Astrocyte (in vitro differentiated cells and primary cell): ENCODE measurements at regions not wholly inside any gene's neighbourhood (a gene's known extent, or its start where the extent isn't known, plus 50 kb on each side); places are given as distances from the start of the nearest gene placed in this dataset.
A peak's percentile ranks its signal among the peaks of the same experiment; 100 is the strongest.
"Not testable (repeated sequence)": the region's sequence is repeated elsewhere in the genome, so short reads cannot be mapped to it uniquely, and the experiment has no call there.

Source experiments
- DNase-seq: peaks from one replicate; pipeline ENCODE4 v3.0.0-alpha.2; 2010; ENCODE audit warnings: low read depth
- FAIRE-seq: peaks from 2 replicates; lab custom pipeline; 2011; peaks lifted over from hg19 to GRCh38; lab: Jason Lieb, UNC
- H2AFZ ChIP-seq: 2 replicates; pipeline ENCODE4 v1.6.0; 2012; ENCODE audit warnings: low read depth, low read length, inconsistent platforms
- H3K27ac ChIP-seq: 2 replicates; pipeline ENCODE4 v1.5.1; 2011; ENCODE audit warnings: low read depth, low read length, inconsistent platforms
- H3K27me3 ChIP-seq: 2 replicates; pipeline ENCODE4 v1.6.0; 2011; ENCODE audit warnings: low read length, inconsistent platforms; ENCODE audit not compliant: insufficient read depth
- H3K36me3 ChIP-seq: 2 replicates; pipeline ENCODE4 v1.5.1; 2011; ENCODE audit warnings: low read length, inconsistent platforms; ENCODE audit not compliant: insufficient read depth
- H3K4me1 ChIP-seq: 2 replicates; pipeline ENCODE4 v1.5.1; 2011; ENCODE audit warnings: low read length, inconsistent platforms; ENCODE audit not compliant: insufficient read depth
- H3K4me2 ChIP-seq: 2 replicates; pipeline ENCODE4 v1.6.0; 2012; ENCODE audit warnings: low read length, inconsistent platforms
- H3K4me3 ChIP-seq: 2 replicates; pipeline ENCODE4 v1.5.1; 2011; ENCODE audit warnings: low read depth, mild to moderate bottlenecking, low read length, inconsistent platforms; ENCODE audit not compliant: insufficient read depth
- H3K79me2 ChIP-seq: 2 replicates; pipeline ENCODE4 v1.6.0; 2012; ENCODE audit warnings: mild to moderate bottlenecking, low read length, inconsistent platforms; ENCODE audit not compliant: insufficient read depth
- H3K9ac ChIP-seq: 2 replicates; pipeline ENCODE4 v1.6.0; 2012; ENCODE audit warnings: mild to moderate bottlenecking, low read length, inconsistent platforms
- H3K9me3 ChIP-seq: 2 replicates; pipeline ENCODE4 v1.5.1; 2012; ENCODE audit warnings: low read depth, mild to moderate bottlenecking, low read length, inconsistent platforms; ENCODE audit not compliant: insufficient read depth
- H4K20me1 ChIP-seq: 2 replicates; pipeline ENCODE4 v1.6.0; 2012; ENCODE audit warnings: low read length, inconsistent platforms; ENCODE audit not compliant: insufficient read depth
- H3K27ac Mint-ChIP-seq: one replicate; pipeline ENCODE4 v1.8.0; 2021; ENCODE audit warnings: mild to moderate bottlenecking, mixed read lengths; ENCODE audit not compliant: unreplicated experiment
- H3K27me3 Mint-ChIP-seq: one replicate; pipeline ENCODE4 v1.8.0; 2021; ENCODE audit warnings: low read depth, mixed read lengths; ENCODE audit not compliant: unreplicated experiment
- H3K36me3 Mint-ChIP-seq: one replicate; pipeline ENCODE4 v1.8.0; 2021; ENCODE audit warnings: low read depth, mixed read lengths; ENCODE audit not compliant: unreplicated experiment
- H3K4me1 Mint-ChIP-seq: one replicate; pipeline ENCODE4 v1.8.0; 2021; ENCODE audit warnings: low read depth, mixed read lengths; ENCODE audit not compliant: unreplicated experiment
- H3K4me3 Mint-ChIP-seq: one replicate; pipeline ENCODE4 v1.8.0; 2021; ENCODE audit warnings: mild to moderate bottlenecking, moderate library complexity, mixed read lengths; ENCODE audit not compliant: unreplicated experiment
- H3K9me3 Mint-ChIP-seq: one replicate; pipeline ENCODE4 v1.8.0; 2021; ENCODE audit warnings: mild to moderate bottlenecking, mixed read lengths; ENCODE audit not compliant: unreplicated experiment
- EZH2 ChIP-seq: IDR thresholded peaks from 2 replicates; pipeline ENCODE4 v1.6.1; 2012; ENCODE audit warnings: mild to moderate bottlenecking, low read length, inconsistent platforms; ENCODE audit not compliant: insufficient read depth
- TF ChIP-seq, protein P1 (sequence below): IDR thresholded peaks from 2 replicates; pipeline ENCODE4 v1.5.1; 2011; ENCODE audit warnings: low read depth, mild to moderate bottlenecking, inconsistent platforms, low read length, moderate library complexity; ENCODE audit not compliant: insufficient read depth

DNA sequence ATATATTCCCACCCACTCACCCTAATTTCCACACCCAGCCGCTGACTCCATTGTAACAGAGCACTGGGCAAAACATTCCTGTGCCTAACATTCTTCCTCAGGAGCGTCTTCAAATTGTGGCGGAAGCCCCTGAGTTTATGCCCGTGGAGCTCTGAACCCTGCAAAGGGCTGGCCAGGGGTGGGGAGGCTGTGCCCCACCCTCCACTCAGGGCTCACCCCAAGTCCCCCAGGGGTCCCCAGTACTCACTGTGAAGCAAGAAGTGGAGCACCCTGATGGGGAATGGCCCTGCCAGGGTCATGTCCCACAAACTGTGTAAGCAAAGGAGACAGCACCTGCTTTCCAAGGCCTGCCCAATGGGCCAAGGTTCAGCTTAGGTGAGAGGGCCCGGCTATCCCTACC lies 303.2 kb downstream of the PREX1 start:
- Histone ChIP-seq H3K27me3 (no peaks in the 10 kb centered on the region), H3K27ac (no peak overlapping the region), H4K20me1 (no peaks in the 10 kb centered on the region), H3K4me2 (no peak overlapping the region), H3K36me3 (no peaks in the 10 kb centered on the region), H2AFZ (no peak overlapping the region), H3K4me1 (no peaks in the 10 kb centered on the region), H3K4me3 (no peak overlapping the region), H3K9me3 (no peaks in the 10 kb centered on the region), H3K9ac (no peak overlapping the region), H3K79me2 (no peaks in the 10 kb centered on the region)
- no peaks in the 10 kb centered on the region for H3K4me1 Mint-ChIP-seq
- FAIRE-seq (no peak), DNase-seq (no peak)
- TF ChIP-seq EZH2 = no peak
- TF ChIP-seq, protein P1, sequence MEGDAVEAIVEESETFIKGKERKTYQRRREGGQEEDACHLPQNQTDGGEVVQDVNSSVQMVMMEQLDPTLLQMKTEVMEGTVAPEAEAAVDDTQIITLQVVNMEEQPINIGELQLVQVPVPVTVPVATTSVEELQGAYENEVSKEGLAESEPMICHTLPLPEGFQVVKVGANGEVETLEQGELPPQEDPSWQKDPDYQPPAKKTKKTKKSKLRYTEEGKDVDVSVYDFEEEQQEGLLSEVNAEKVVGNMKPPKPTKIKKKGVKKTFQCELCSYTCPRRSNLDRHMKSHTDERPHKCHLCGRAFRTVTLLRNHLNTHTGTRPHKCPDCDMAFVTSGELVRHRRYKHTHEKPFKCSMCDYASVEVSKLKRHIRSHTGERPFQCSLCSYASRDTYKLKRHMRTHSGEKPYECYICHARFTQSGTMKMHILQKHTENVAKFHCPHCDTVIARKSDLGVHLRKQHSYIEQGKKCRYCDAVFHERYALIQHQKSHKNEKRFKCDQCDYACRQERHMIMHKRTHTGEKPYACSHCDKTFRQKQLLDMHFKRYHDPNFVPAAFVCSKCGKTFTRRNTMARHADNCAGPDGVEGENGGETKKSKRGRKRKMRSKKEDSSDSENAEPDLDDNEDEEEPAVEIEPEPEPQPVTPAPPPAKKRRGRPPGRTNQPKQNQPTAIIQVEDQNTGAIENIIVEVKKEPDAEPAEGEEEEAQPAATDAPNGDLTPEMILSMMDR = no peak
- H3K9me3 Mint-ChIP-seq = no peaks in the 10 kb centered on the region
- H3K36me3 Mint-ChIP-seq = no peaks in the 10 kb centered on the region
- peaks cover 22% of the 10 kb centered on the region for H3K27me3 Mint-ChIP-seq
- no peak overlapping the region for H3K4me3 Mint-ChIP-seq
- H3K27ac Mint-ChIP-seq = no peak overlapping the region

GRCh38 chr20:48523191-48523995 lies 304.4 kb downstream of the PREX1 start:
- no peak overlapping the region for H3K4me3 Mint-ChIP-seq
- H3K36me3 ChIP-seq = no peaks in the 10 kb centered on the region
- no peaks in the 10 kb centered on the region for H3K9me3 Mint-ChIP-seq
- H3K4me3 ChIP-seq = no peak overlapping the region
- H3K36me3 Mint-ChIP-seq = no peaks in the 10 kb centered on the region
- no peaks in the 10 kb centered on the region for H3K4me1 Mint-ChIP-seq
- DNase-seq = peak; percentile 65
- no peaks in the 10 kb centered on the region for H3K27me3 ChIP-seq
- H3K9me3 ChIP-seq = no peaks in the 10 kb centered on the region
- no peak overlapping the region for H2AFZ ChIP-seq
- no peak for FAIRE-seq
- no peak overlapping the region for H3K27ac ChIP-seq
- no peak overlapping the region for H3K27ac Mint-ChIP-seq
- TF ChIP-seq, protein P1 = no peak
- no peak for TF ChIP-seq EZH2
- H3K4me2 ChIP-seq = no peak overlapping the region
- H3K27me3 Mint-ChIP-seq = peaks cover 19% of the 10 kb centered on the region
- no peak overlapping the region for H3K9ac ChIP-seq
- H4K20me1 ChIP-seq = no peaks in the 10 kb centered on the region
- H3K4me1 ChIP-seq = no peaks in the 10 kb centered on the region
- H3K79me2 ChIP-seq = no peaks in the 10 kb centered on the region

- no peak overlapping the region for H2AFZ ChIP-seq
- DNase-seq = no peak
- Mint-ChIP-seq H3K36me3 (no peaks in the 10 kb centered on the region), H3K27ac (no peak overlapping the region), H3K9me3 (peaks cover 1% of the 10 kb centered on the region), H3K4me1 (peaks cover 3% of the 10 kb centered on the region), H3K27me3 (peaks cover 14% of the 10 kb centered on the region), H3K4me3 (no peak overlapping the region)
- H3K79me2 ChIP-seq = no peaks in the 10 kb centered on the region
- H3K4me3 ChIP-seq = no peak overlapping the region
- no peaks in the 10 kb centered on the region for H4K20me1 ChIP-seq
- TF ChIP-seq, protein P1 = no peak
- TF ChIP-seq EZH2 = no peak
- no peaks in the 10 kb centered on the region for H3K27me3 ChIP-seq
- no peak overlapping the region for H3K27ac ChIP-seq
- FAIRE-seq = no peak
- H3K4me1 ChIP-seq = no peaks in the 10 kb centered on the region
- no peak overlapping the region for H3K4me2 ChIP-seq
- H3K9ac ChIP-seq = no peak overlapping the region
- no peaks in the 10 kb centered on the region for H3K9me3 ChIP-seq
- H3K36me3 ChIP-seq = no peaks in the 10 kb centered on the region
These were observed 306.7 kb downstream of the PREX1 start for GRCh38 chr20:48521121-48521520.

- not testable (repeated sequence) for H3K27ac ChIP-seq, H3K4me3 Mint-ChIP-seq, H2AFZ ChIP-seq, H3K79me2 ChIP-seq, H3K27ac Mint-ChIP-seq, H3K9ac ChIP-seq, H3K27me3 ChIP-seq, H3K4me3 ChIP-seq, H4K20me1 ChIP-seq, H3K4me2 ChIP-seq, H3K4me1 ChIP-seq, H3K36me3 Mint-ChIP-seq, H3K4me1 Mint-ChIP-seq, DNase-seq, FAIRE-seq, H3K9me3 ChIP-seq, H3K36me3 ChIP-seq
- H3K9me3 Mint-ChIP-seq = peaks cover 11% of the 10 kb centered on the region
- peaks cover 20% of the 10 kb centered on the region for H3K27me3 Mint-ChIP-seq
These were observed 311.6 kb downstream of the PREX1 start for GRCh38 chr20:48516196-48516595.
